ENCODE measurements at regions not wholly inside any gene's neighbourhood (a gene's known extent, or its start where the extent isn't known, plus 50 kb on each side); places are given as distances from the start of the nearest gene placed in this dataset.

- Histone ChIP-seq H3K4me1 (ENCODE audit: insufficient read depth, low read length) (peaks cover 4% of the 10 kb centered on the region; the same call in 1 of the 2 replicates), H3K9ac (ENCODE audit: low read depth, low read length) (no peak overlapping the region), H3K9me3 (ENCODE audit: control insufficient read depth, insufficient read depth, low read length) (no peaks in the 10 kb centered on the region), H3K36me3 (ENCODE audit: insufficient read depth, low read length) (no peaks in the 10 kb centered on the region)
Measured at GRCh38 chr12:115103884-115104883, 420.2 kb upstream of the TBX3 start.

- Histone ChIP-seq H3K4me1 (ENCODE audit: insufficient read depth, low read length) (peaks cover 4% of the 10 kb centered on the region; the same call in 1 of the 2 replicates), H3K9me3 (ENCODE audit: control insufficient read depth, insufficient read depth, low read length) (no peaks in the 10 kb centered on the region), H3K9ac (ENCODE audit: low read depth, low read length) (no peak overlapping the region), H3K36me3 (ENCODE audit: insufficient read depth, low read length) (no peaks in the 10 kb centered on the region)
Measured at GRCh38 chr12:115102450-115102849, 418.5 kb upstream of the TBX3 start.

GRCh38 chr12:115101520-115101919 is 417.5 kb upstream of the TBX3 start:
- H3K36me3 ChIP-seq (ENCODE audit: insufficient read depth, low read length): no peaks in the 10 kb centered on the region
- H3K9me3 ChIP-seq (ENCODE audit: control insufficient read depth, insufficient read depth, low read length): no peaks in the 10 kb centered on the region
- no peak overlapping the region for H3K9ac ChIP-seq (ENCODE audit: low read depth, low read length)
- peaks cover 4% of the 10 kb centered on the region; the same call in 1 of the 2 replicates for H3K4me1 ChIP-seq (ENCODE audit: insufficient read depth, low read length)

- Histone ChIP-seq H3K4me1 (ENCODE audit: insufficient read depth, low read length) (no peaks in the 10 kb centered on the region), H3K36me3 (ENCODE audit: insufficient read depth, low read length) (no peaks in the 10 kb centered on the region), H3K9me3 (ENCODE audit: control insufficient read depth, insufficient read depth, low read length) (no peaks in the 10 kb centered on the region), H3K9ac (ENCODE audit: low read depth, low read length) (no peak overlapping the region)
Measured at GRCh38 chr12:115097416-115097815, 413.4 kb upstream of the TBX3 start.

GRCh38 chr12:115096588-115097397 is 412.8 kb upstream of the TBX3 start:
- Histone ChIP-seq H3K9me3 (ENCODE audit: control insufficient read depth, insufficient read depth, low read length) (no peaks in the 10 kb centered on the region), H3K4me1 (ENCODE audit: insufficient read depth, low read length) (no peaks in the 10 kb centered on the region), H3K36me3 (ENCODE audit: insufficient read depth, low read length) (no peaks in the 10 kb centered on the region), H3K9ac (ENCODE audit: low read depth, low read length) (no peak overlapping the region)

GRCh38 chr12:115095073-115095748 is 411.2 kb upstream of the TBX3 start:
- no peak overlapping the region for H3K9ac ChIP-seq (ENCODE audit: low read depth, low read length)
- no peaks in the 10 kb centered on the region for H3K9me3 ChIP-seq (ENCODE audit: control insufficient read depth, insufficient read depth, low read length)
- H3K4me1 ChIP-seq (ENCODE audit: insufficient read depth, low read length): no peaks in the 10 kb centered on the region
- no peaks in the 10 kb centered on the region for H3K36me3 ChIP-seq (ENCODE audit: insufficient read depth, low read length)

- no peaks in the 10 kb centered on the region for H3K36me3 ChIP-seq (ENCODE audit: insufficient read depth, low read length)
- no peak overlapping the region for H3K9ac ChIP-seq (ENCODE audit: low read depth, low read length)
- H3K9me3 ChIP-seq (ENCODE audit: control insufficient read depth, insufficient read depth, low read length): no peaks in the 10 kb centered on the region
- H3K4me1 ChIP-seq (ENCODE audit: insufficient read depth, low read length): no peaks in the 10 kb centered on the region
Measured at GRCh38 chr12:115094163-115094816, 410.3 kb upstream of the TBX3 start.

GRCh38 chr12:115093261-115093660 is 409.3 kb upstream of the TBX3 start:
- Histone ChIP-seq H3K4me1 (ENCODE audit: insufficient read depth, low read length) (no peaks in the 10 kb centered on the region), H3K36me3 (ENCODE audit: insufficient read depth, low read length) (no peaks in the 10 kb centered on the region), H3K9ac (ENCODE audit: low read depth, low read length) (no peak overlapping the region), H3K9me3 (ENCODE audit: control insufficient read depth, insufficient read depth, low read length) (no peaks in the 10 kb centered on the region)

GRCh38 chr12:115090783-115091182 is 406.8 kb upstream of the TBX3 start:
- Histone ChIP-seq H3K9me3 (ENCODE audit: control insufficient read depth, insufficient read depth, low read length) (no peaks in the 10 kb centered on the region), H3K4me1 (ENCODE audit: insufficient read depth, low read length) (no peaks in the 10 kb centered on the region), H3K36me3 (ENCODE audit: insufficient read depth, low read length) (no peaks in the 10 kb centered on the region), H3K9ac (ENCODE audit: low read depth, low read length) (no peak overlapping the region)

- Histone ChIP-seq H3K36me3 (ENCODE audit: insufficient read depth, low read length) (no peaks in the 10 kb centered on the region), H3K9ac (ENCODE audit: low read depth, low read length) (no peak overlapping the region), H3K4me1 (ENCODE audit: insufficient read depth, low read length) (no peaks in the 10 kb centered on the region), H3K9me3 (ENCODE audit: control insufficient read depth, insufficient read depth, low read length) (no peaks in the 10 kb centered on the region)
Measured at GRCh38 chr12:115088995-115089841, 405.2 kb upstream of the TBX3 start.

GRCh38 chr12:115088328-115088994 is 404.5 kb upstream of the TBX3 start:
- Histone ChIP-seq H3K9ac (ENCODE audit: low read depth, low read length) (no peak overlapping the region), H3K36me3 (ENCODE audit: insufficient read depth, low read length) (no peaks in the 10 kb centered on the region), H3K9me3 (ENCODE audit: control insufficient read depth, insufficient read depth, low read length) (no peaks in the 10 kb centered on the region), H3K4me1 (ENCODE audit: insufficient read depth, low read length) (no peaks in the 10 kb centered on the region)

GRCh38 chr12:115085594-115085993 is 401.6 kb upstream of the TBX3 start:
- no peaks in the 10 kb centered on the region for H3K36me3 ChIP-seq (ENCODE audit: insufficient read depth, low read length)
- no peaks in the 10 kb centered on the region for H3K9me3 ChIP-seq (ENCODE audit: control insufficient read depth, insufficient read depth, low read length)
- no peaks in the 10 kb centered on the region for H3K4me1 ChIP-seq (ENCODE audit: insufficient read depth, low read length)
- H3K9ac ChIP-seq (ENCODE audit: low read depth, low read length): no peak overlapping the region

GRCh38 chr12:115079760-115080159 is 395.8 kb upstream of the TBX3 start:
- no peaks in the 10 kb centered on the region for H3K36me3 ChIP-seq (ENCODE audit: insufficient read depth, low read length)

More at GRCh38 chr12:115079760-115080159, 395.8 kb upstream of the TBX3 start:
- Histone ChIP-seq H3K9ac (ENCODE audit: low read depth, low read length) (no peak overlapping the region), H3K9me3 (ENCODE audit: control insufficient read depth, insufficient read depth, low read length) (0 out of 2 replicates have a peak, but pooled peaks cover 3% of the 10 kb centered on the region), H3K4me1 (ENCODE audit: insufficient read depth, low read length) (no peaks in the 10 kb centered on the region)

Measured in ES-I3 (cell line).